ENCODE measurements at regions not wholly inside any gene's neighbourhood (a gene's known extent, or its start where the extent isn't known, plus 50 kb on each side); places are given as distances from the start of the nearest gene placed in this dataset.

DNA sequence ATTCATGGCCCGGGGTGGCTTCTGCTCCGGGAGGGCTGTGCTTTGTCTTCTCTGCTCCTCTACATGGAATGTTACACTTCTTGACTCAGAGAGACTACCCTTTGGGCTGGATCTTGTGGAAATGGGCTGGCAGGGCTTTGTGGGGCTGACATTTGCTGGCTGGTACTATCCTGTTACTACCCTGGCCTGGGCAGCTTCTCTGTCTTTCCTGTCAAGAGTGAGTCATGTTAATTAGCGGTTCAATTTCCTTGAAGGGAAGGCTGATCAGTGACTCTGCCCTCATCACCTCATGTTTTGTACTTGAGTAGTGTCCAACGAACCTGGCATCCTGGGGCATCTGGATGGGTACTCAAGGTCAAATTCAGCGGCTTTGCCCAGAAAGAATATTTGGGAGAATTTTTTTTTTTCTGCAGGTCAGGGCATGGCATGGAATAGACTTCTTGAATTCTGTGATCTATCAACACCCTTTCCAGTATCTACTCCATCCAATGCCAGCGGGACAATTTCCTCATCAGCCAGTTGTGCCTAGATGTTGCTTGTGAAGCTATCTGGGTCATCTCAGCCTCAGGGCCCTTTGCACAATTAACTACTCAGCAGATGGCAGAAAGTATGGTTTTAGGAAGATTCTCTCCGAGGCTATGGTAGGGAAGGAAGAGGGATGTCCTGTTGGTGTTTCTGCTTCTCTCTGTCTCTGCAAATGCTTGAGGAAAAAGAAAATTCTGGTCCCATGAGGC lies 140.5 kb upstream of the PLET1 start:
- no peak for DNase-seq (ENCODE audit: low read depth)

DNA sequence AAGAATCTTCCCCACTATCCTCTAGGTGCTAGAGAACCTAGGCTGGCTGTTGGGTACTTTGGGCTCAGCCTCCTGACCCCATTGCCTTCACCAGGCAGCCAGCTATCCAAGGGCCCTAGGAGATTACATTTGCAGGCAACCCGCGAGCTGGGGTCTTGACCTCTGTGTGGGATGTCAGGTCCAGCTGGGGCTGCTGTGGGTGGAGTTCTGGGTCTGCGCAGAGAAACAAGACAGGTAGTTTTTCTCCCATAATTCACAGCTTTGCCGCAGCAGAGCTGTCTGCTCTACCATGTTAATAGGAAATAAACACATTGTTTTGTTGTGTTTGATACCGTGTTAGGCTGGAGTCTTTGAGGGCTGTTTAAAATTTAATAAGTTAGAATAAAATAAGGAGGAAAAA lies 142.8 kb upstream of the PLET1 start:
- DNase-seq (ENCODE audit: low read depth) = no peak

DNA sequence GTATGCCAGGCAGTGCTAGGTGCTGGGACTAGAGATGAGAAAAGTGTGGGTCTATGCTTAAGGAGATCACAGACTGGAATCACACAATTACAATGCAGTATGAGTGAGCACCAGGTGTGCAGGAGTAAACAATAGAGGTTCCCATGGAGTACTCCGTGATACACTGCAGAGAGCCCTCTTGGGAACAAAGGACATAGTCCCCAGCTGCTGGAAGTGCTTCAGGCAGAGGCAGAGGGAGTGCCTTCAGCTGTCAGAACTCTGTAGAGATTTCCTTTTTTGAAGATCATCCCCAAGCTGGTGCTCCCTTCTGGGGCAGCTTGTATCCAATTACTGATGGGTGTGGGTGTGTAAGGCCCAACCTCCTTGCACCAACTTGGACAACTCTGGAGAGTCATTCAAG lies 143.5 kb upstream of the PLET1 start:
- no peak for DNase-seq (ENCODE audit: low read depth)

DNA sequence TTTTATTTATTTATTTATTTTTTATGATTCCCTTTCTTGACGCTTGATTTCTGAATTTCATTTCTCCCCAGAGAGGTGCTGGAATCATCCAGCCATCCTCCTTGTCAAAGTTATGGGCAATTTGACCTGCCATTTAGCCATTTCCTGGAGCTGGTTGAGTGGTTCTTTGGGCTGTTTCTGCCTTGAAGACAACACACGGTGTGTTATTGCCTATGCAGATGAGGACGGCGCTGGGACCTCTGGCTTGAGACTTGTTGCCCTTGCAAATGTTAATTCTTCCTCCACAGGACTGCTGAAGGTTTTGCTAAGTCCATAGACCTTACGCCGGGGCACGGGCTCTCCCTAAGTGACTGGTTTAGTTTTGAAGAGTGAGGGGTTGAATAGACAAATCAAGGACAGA lies 147.9 kb upstream of the PLET1 start:
- no peak for DNase-seq (ENCODE audit: low read depth)

DNA sequence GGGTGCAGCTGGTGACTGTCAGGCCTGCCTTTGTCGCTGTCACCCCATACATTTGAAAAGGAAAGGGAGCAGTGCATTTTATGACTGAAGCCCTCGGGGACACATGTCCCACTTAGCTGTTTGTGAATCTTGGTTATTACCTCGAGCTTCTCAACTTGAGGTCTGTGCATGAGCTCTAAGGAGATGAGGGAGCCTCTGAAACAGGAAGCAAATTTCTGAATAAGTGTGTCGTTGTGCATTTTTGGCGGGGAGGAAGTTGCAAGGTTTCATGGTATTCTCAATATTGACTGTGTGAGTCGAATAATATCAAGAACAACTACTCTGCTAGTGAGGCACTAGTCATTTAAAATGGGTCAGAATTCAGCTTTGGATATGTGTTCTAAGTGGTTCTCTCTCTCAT lies 149.7 kb upstream of the PLET1 start:
- DNase-seq (ENCODE audit: low read depth) = no peak

DNA sequence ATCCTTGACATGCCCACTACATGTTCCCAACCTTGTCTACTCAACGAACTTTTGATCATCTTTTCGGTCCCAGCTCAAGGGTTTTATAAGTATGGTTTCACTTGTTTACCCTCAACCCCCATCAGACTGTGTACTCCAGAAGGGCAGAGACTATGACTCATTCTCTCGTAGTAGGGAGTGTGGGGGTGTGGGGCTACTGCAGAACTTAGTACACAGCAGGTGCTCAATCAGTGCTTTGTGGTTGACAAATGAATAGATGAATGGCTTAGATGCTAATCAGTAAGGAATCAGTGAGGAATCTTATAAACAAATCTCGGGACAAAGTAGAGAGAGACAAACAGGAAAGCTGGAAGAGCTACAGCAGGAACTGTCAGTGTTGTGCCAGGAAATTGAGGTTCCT lies 151.7 kb upstream of the PLET1 start:
- no peak for DNase-seq (ENCODE audit: low read depth)

DNA sequence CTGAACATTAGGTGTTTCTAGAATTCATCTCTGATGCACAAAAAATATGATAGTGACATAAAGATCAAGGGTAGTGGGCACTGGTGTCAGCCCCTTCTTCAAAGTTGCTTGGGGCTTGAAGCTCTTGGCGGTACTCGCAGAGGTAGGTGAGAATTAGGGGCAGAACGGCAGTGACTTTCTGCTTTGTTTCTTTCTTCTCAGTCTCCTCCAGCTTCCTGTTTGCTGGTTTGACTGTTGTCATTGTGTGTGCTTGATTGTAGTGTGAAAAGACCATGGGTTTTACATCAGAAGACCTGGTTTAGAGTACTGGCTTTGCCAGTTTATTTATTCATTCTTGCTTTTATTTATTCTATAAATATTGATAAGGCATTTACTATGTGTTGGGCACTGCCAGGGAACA lies 156.7 kb upstream of the PLET1 start:
- no peak for DNase-seq (ENCODE audit: low read depth)

DNA sequence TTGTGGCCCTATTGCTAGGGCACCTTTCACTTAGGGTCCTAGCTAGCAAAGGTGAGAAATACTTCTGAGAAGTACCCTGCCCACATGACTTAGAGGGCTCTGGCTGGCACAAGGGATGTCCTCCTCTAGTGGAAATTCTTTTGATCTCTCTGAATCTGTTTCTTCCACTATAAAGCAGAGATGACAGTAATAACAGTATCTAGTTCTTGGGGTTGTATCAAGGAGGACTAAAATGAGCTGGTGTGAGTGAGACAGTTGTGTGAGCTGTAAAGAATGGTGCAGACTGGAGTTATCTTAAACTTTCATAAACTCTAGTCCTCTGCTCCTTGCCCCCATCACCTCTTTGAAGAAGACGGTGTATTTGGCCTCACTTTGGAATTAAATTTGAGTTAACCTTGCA lies 157.8 kb upstream of the PLET1 start:
- DNase-seq (ENCODE audit: low read depth) = no peak

DNA sequence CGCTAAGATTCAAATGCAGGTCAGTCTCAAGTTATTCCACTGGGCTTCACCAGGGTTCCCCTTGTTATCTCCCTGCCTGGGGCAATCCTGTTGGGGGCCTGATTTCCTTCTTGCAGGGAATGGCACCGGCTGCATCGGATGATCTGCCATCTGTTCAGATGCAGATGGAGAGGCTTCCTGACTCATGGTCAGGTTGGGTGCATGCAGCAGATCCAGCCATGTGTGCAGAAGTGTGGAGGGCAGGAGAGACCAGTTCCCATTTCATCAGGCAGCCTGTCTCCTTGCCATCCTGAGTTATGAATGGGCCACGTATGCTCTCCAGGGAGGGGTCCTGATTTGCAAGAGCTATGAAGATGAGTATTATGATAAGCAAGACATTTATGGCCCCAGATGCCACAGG lies 161.2 kb upstream of the PLET1 start:
- no peak for DNase-seq (ENCODE audit: low read depth)

DNA sequence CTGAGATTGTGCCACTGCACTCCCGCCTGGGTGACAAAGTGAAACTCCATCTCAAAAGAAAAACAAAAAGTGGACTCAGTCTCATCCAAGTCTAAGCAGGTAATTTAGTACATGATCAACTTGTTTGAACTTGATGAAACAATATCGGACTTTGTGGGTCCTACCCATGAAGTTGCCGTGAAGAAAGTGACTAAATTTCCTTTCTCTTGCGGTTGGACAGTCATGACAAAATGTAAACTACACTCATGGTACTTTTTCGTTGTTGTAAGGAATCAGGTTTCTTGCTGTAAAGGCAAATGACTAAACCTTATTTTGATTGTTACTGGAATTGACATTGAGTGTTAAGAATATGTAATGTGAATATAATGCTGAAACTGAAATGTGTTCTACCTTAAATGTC lies 164.5 kb upstream of the PLET1 start:
- DNase-seq (ENCODE audit: low read depth) = no peak

DNA sequence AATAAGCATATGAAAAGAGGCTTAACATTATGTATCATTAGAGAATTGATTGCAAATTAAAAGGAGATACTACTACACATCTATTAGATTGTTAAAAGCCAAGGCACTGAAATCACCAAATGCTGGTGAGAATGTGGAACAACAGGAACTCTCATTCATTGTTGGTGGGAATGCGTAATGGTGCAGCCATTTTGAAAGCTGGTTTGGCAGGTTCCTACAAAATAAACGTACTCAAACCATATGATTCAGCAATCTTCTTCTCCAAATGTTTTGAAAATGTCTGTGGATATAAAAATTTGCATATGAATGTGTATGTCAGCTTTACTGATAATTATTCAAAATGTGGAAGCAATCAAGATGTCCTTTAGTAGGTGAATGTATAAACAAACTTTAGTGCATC lies 176.4 kb upstream of the PLET1 start:
- DNase-seq (ENCODE audit: low read depth) = no peak

DNA sequence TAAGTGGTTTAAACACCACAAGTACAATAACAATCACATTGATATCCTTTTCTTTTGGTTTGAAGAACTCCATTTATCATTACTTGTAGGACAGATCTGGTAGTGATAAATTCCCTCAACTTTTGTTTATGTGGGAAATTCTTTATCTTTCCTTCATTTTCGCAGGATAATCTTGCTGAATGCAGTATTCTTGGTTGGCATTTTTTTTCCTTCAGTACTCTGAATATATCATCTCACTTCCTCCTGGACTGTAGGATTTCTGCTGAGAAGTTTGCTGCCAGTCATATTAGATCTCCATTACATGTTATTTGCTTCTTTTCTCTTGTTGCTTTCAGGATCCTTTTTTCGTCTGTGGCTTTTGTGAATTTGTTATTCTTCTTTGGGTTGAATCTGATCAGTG lies 179.0 kb upstream of the PLET1 start:
- DNase-seq (ENCODE audit: low read depth) = no peak

DNA sequence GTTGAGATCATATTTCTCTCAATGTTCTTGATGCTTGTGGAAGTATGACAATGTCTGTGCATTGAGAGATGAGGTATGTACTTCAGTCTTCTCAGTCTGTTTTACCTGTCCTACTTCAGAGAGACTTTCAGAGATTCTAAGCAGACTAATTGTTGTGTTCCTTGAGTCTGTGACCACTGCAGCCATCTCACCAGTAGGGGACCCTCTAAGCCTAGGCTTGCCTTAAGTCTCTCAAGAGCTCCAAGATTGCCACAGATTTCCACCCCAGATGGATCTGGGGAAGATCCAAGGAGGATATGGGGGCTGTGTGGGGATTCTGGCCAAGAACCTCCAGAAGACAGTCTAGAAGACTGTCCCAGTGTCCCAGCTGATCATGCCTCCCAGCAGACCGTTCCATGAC lies 179.9 kb upstream of the PLET1 start:
- DNase-seq (ENCODE audit: low read depth) = no peak

DNA sequence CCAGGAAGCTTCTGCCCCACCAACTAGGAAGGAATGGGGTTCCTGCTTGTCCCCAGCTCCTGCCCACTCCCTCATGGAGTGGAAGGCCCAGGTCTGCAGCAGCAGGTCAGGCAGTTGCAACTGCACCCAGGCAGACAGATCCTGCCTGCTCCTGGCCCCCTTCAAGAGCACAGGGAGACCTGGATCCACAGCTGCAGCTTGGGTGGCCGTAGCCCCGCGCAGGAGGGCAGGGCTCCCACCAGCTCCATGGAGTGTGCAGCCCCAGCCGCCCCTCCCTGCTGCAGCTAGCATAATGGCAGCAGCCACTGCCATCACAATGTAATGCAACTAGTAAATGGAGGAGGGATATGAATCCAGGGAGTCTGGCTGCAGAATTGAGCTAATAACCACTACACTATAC lies 187.5 kb upstream of the PLET1 start:
- DNase-seq (ENCODE audit: low read depth) = no peak

DNA sequence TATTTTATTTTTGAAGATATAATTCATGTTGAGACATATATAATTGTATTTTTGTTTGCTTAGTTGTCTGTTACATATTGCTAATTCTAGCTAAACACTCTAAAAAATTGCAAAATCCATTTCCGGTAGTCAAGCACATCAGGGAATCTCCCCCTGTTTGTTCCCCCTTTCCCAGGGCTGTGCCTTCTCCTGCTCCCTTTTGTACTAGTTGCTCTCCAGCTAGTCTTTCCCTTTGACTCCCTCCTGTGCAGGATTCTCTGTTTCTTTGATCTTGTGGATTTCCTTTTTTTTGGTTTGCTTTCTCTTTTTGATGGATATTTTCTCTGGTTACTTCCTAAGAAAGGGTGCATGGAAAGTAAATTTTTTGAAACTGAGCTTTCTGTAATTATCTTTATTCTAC lies 188.1 kb upstream of the PLET1 start:
- DNase-seq (ENCODE audit: low read depth) = no peak

DNA sequence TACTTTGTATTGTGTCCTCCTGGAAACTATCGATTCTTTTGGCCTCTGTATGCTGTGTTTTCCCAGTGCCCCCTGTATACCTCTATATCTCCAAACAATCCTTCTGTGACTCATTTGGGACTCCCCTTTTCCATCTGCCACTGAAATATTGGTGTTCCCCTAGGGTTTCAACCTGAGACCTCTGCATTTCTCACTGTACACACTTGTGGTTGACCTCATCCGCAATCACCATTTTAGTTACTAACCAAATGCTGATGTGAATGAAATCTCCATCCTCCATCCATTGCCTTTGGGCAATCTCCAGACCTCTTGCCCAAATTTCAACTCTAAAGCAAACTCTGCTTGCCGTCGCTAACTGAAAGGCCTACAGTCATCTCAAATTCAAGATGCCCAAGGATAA lies 190.6 kb upstream of the PLET1 start:
- DNase-seq (ENCODE audit: low read depth) = no peak

DNA sequence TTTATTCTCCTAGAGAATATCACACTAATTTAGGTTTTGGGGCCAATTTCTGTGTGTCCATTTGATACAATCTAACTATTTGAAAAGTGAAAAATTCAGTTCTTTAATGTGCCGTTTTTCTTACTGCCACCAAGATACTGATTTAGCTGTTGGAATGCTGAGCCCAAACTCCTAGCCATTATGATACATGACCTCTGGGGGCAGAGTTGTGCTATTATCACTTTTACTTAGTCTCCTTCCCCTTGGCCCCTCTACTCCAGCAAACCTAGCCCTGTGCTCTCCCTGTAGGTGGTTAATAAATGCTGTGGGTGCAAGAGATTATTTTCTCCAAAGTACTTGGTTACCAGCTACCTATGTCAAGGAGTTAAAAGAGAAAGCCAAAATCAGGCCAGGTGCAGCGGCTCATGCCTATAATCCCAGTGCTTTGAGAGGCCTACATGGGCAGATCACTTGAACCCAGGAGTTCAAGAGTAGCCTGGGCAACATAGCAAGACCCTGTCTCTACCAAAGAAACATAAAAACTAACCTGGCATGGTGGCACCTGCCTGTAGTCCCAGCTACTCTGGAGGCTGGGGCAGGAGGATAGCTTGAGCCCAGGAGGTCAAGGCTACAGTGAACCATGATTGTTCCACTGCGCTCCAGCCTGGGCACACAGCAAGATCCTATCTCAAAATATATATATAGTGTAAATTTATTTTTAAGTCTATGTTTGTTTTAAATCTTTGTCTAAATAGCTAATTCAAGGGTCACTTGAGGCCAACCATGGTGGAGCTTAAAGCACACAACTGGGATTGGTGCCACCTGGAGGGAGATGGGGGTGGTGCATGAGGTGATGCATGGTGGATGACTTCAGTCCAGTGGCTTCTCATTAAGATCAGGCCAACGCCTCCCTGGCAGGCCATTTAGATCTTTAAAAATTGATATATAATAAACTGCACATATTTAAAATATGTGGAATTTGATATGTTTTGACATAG lies 193.2 kb upstream of the PLET1 start:
- DNase-seq (ENCODE audit: low read depth) = no peak

DNA sequence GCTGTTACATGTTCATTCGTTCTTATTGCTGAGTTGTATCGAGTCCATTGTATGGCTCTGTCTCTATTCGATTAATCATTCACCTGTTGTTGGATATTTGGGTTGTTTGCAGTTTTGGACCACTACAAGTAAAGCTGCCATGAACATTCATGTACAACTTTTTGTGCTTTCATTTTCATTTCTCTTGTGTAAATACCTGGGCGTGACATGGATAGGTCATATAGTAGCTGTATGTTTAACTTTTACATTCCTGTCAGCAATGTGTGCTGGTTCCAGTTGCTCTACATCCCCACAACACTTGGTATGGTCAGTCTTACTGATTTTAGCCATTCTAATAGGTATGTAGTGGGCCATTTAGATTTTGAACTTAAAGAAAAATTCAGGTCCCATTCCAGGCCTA lies 194.2 kb upstream of the PLET1 start:
- DNase-seq (ENCODE audit: low read depth) = no peak

DNA sequence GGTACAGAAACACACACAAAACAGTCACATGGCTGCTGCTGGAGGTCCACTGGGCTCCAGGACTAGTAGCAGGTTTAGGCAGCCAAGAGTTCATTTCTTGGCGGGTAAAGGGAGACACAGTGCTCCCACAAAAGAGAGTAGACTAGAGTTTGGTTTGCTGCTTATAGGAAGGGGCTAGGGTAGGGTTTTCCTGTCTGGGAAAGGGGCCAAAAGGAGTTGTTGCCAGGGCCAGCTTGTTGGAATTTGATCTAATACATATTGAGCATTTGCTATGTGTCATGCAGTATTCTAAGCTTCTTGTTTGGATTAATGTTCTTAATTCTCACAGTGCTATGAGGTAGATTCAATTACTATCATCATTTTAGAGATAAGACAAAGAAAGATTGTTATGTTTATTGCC lies 195.1 kb upstream of the PLET1 start:
- no peak for DNase-seq (ENCODE audit: low read depth)

DNA sequence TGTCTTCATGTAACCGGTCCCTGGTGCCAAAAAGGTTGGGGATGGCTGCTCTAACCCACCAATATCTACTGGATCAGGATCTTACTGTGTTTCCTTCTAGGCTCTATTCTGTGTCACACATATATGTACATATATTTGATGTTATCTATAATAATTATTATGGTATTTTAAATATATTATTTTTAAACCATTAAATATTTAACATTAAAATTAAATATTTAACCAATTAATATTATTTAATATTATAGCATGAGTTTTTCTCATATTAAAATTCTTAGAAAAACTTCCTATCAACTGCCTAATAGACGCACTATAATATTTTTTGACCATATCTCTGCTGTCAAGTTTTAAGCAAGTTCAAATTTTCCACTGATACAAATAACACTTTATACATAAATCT lies 196.9 kb upstream of the PLET1 start:
- DNase-seq (ENCODE audit: low read depth) = no peak

DNA sequence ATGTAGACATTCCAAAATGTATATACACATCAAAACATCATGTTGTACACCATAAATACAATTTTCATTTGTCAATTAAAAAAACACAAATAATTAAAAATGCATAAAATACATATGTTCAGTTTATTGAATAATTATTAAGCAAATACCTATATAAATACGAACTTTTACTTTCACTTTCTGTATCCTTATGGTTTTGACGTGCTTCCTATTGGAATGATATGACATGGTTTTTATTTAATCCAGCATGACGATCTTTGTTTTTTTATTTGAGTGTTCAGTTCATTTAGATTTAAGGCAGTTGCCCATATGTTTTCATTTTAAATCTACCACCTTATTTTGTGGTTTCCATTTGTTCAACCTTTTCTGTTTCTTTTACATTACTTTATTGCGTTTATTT lies 198.3 kb upstream of the PLET1 start:
- DNase-seq (ENCODE audit: low read depth) = no peak

DNA sequence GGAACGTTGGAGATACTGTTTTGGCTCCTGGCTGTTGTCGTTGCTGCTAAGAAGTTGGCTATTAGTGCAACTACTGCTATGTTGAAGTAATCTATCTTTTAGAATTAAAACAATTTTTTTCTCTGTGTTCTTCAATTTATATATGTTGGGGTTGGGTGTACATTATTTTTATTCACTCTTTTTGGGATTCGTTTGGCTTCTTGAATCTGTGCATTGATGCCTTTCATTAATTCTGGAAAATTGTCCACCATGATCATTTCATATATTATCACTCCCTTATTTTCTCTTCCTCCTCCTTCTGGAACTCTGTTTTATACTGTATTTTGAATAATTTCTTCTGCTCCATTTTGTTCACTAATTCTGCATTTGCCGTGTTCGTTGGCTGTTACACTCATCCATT lies 199.5 kb upstream of the PLET1 start:
- DNase-seq (ENCODE audit: low read depth) = no peak

DNA sequence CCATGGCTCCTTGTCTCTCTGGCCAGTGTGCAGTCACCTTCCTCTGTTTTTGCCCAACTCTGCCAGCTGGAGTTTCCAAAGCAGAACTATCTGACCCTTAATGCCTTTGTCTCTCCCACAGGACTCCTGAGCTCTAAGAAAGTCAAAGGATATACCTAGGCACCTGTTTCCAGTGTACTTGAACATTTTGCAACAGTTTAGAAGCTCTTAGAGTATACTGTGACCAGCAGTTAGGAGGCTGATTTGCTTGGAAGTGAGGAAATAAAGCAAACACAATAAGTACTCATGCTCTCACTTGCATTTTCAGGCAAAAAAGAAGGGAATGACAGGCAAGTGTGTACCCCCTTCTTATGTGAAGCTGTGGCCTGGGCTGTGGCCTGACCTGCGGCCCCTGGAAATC lies 204.3 kb upstream of the PLET1 start:
- DNase-seq (ENCODE audit: low read depth) = no peak

Measured in non-pigmented ciliary epithelial cell (primary cell).